ENCODE measurements at regions not wholly inside any gene's neighbourhood (a gene's known extent, or its start where the extent isn't known, plus 50 kb on each side); places are given as distances from the start of the nearest gene placed in this dataset.

DNA sequence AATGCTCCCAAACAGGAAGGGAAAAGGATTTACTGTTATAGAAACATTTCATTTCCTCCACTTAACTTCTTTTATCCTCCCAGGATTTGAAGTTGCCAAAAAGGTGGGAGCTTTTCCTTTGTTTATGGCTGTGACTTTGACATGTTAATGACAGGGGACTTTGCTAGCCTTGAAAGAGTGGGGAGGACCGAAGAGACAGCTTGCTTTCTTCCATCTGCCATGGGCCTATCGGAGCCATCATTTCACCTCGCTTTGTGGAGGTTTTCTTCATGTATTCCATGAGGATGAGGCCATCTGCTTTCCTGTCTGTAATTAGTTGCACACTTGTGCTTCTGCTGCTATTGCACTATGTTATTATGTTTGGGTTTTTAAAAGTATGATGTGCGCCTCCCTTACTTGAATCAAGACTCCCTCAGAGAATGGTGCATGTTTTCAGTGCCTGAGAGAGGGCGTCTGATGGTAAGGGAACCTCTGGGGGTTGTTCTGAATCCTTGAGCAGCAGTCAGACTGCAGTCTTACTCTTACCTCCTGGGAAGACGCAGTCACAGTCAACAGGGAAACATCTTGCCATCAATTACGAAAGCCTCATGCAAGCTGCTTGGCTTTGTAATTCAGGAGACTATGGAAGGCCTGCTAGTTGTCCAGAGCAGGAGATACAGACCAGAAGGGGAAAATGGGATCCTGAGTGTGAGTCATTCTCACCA lies 173.3 kb upstream of the MGAT5 start:
- no peaks in the 10 kb centered on the region for H3K9me3 Mint-ChIP-seq
- H3K27me3 Mint-ChIP-seq (ENCODE audit: low read depth): peaks cover 17% of the 10 kb centered on the region
- DNase-seq: no peak
- no peaks in the 10 kb centered on the region for H3K4me1 Mint-ChIP-seq (ENCODE audit: low read depth)
- no peaks in the 10 kb centered on the region for H3K36me3 Mint-ChIP-seq (ENCODE audit: insufficient read depth)
- no peak for ATAC-seq
- no peak overlapping the region for H3K4me3 Mint-ChIP-seq

DNA sequence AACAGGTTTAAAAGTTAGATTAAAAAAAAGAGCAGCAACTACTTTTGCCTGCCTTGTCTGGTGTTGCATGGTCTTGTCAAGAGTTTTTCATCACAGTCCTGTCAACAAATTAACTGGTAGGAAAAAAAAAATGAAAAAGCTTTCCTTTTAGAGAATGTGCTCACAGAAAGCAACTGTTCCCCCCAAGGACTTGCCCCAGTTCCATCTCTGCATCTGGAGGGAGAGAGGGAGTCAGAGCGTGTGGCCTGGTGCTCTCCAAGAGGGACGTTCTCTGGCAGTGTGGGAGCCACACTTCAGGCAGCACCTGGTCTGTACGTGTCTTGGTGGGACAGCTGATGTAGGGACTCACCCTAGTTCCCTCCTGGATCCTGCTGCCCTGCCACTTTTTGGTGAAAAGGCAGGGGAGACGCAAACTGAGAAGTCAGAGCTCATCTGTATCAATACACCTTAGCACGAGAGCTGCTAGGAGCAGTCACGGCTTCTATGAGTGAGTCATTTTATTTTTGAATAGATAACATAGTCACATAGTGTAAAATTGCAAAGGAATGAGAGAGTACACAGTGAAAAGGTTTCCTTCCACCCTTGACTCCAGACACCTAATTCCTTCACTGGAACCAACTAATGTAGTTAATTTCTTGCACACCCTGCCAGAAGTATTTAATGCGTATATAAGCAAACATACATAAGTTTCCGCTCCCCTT lies 172.5 kb upstream of the MGAT5 start:
- no peak overlapping the region for H3K4me3 Mint-ChIP-seq
- H3K4me1 Mint-ChIP-seq (ENCODE audit: low read depth): no peaks in the 10 kb centered on the region
- H3K27me3 Mint-ChIP-seq (ENCODE audit: low read depth): peaks cover 14% of the 10 kb centered on the region
- no peak for ATAC-seq
- H3K36me3 Mint-ChIP-seq (ENCODE audit: insufficient read depth): no peaks in the 10 kb centered on the region
- no peaks in the 10 kb centered on the region for H3K9me3 Mint-ChIP-seq
- DNase-seq: no peak

GRCh38 chr2:134083548-134083947 lies 170.3 kb upstream of the MGAT5 start:
- H3K9me3 Mint-ChIP-seq: no peaks in the 10 kb centered on the region
- H3K4me1 Mint-ChIP-seq (ENCODE audit: low read depth): no peaks in the 10 kb centered on the region
- peaks cover 12% of the 10 kb centered on the region for H3K27me3 Mint-ChIP-seq (ENCODE audit: low read depth)
- DNase-seq: no peak
- H3K4me3 Mint-ChIP-seq: no peak overlapping the region
- no peak for ATAC-seq
- H3K36me3 Mint-ChIP-seq (ENCODE audit: insufficient read depth): no peaks in the 10 kb centered on the region

DNA sequence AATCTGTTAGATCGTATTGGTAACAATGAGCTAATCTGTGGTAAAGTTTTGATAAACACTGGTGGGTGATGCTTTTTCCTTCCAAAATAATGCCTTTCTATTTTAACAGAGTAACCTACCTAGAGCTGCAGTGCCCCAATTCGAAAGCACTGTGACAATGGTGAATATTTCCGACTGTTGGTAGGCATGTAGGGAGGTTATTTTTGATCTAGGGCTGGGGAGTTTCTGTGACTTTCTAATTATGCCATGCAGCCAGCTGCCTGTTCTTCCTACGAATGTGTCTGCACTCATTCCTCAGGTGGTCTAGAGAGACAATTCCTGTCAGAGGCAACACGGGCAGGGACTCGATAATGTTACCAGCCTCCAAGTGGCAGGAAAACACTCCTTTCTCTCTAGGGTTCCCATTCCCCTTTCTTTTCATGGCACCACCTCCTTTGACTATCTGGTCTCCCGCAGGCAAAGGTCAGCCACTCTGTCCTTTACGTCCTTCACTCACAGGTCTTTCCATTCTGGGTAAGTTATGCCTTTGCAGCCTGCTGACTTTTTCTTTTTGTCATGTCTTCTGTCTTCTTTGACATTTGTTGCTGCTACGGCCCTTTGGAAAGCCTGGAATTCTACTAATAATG lies 167.2 kb upstream of the MGAT5 start:
- H3K27me3 Mint-ChIP-seq (ENCODE audit: low read depth): peaks cover 13% of the 10 kb centered on the region
- H3K36me3 Mint-ChIP-seq (ENCODE audit: insufficient read depth): no peaks in the 10 kb centered on the region
- no peak overlapping the region for H3K4me3 Mint-ChIP-seq
- no peak for ATAC-seq
- H3K9me3 Mint-ChIP-seq: no peaks in the 10 kb centered on the region
- H3K4me1 Mint-ChIP-seq (ENCODE audit: low read depth): no peaks in the 10 kb centered on the region
- DNase-seq: no peak

- H3K36me3 Mint-ChIP-seq (ENCODE audit: insufficient read depth): no peaks in the 10 kb centered on the region
- peaks cover 9% of the 10 kb centered on the region for H3K27me3 Mint-ChIP-seq (ENCODE audit: low read depth)
- H3K4me3 Mint-ChIP-seq: no peak overlapping the region
- H3K4me1 Mint-ChIP-seq (ENCODE audit: low read depth): no peaks in the 10 kb centered on the region
- H3K9me3 Mint-ChIP-seq: no peaks in the 10 kb centered on the region
- ATAC-seq (no peak), DNase-seq (no peak)
Observed at GRCh38 chr2:134087371-134087921, 166.4 kb upstream of the MGAT5 start.

DNA sequence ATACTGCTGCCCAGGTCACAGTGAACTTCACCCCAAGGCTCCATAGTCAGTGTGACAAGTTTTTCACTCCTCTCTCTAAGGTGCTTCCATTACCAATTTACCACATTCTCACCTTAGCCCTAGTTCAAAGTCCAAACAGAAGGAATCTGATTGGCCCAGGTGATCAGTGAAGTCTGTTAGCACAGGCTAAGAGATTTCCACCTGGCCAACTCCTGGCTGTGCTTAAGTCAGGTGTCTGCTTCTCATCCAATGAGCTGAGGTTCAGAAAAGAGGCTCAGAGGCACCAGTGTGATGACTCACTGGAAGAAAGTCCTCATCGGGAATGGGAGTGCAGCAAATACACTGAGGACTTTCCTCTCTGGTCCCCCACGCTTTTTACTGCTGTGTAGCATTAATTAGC lies 164.4 kb upstream of the MGAT5 start:
- no peak for ATAC-seq
- Mint-ChIP-seq H3K4me3 (no peak overlapping the region), H3K36me3 (ENCODE audit: insufficient read depth) (peaks cover 1% of the 10 kb centered on the region), H3K9me3 (peaks cover 3% of the 10 kb centered on the region), H3K4me1 (ENCODE audit: low read depth) (no peaks in the 10 kb centered on the region), H3K27me3 (ENCODE audit: low read depth) (peaks cover 11% of the 10 kb centered on the region)
- no peak for DNase-seq

DNA sequence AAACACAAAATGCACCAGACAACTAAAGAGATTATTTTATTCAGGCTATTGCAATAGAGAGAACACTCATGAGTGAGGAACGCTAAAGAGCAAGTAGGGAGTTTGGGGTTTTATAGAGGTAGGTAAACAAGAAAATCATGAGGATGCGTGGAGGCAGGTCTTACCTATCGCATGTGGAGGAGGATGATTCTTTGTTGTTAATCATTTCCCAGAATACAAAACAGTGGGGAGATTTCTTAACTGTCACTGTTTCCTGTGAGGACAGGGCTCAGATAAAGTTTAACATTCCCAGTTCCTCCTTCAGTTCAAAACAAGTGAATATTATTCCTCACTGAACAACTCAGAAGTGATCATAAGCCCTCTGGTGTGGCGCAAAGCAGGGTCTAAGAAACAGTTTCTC lies 156.1 kb upstream of the MGAT5 start:
- H3K36me3 Mint-ChIP-seq (ENCODE audit: insufficient read depth): peaks cover 2% of the 10 kb centered on the region

DNA sequence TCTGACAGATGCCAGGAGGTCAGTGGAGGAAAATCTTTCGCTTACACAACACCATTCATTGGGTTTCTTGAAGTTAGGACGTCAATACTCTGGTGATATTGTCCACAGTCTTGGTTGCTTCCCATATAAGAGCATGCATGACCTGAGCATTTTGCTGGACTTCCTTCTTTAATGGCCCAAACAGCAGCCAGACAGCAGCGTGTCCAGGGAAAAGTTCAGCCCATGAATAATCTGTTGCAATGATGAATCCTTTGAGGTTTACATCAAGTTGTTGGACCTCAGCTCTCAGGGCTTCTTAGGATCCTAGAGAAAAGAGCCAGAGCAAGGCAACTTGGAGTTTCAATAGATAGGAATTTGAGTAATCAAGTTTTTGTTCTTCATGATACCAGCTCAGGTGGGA lies 155.6 kb upstream of the MGAT5 start:
- H3K36me3 Mint-ChIP-seq (ENCODE audit: insufficient read depth): peaks cover 2% of the 10 kb centered on the region
- no peak for ATAC-seq

More for the DNA sequence above, 156.1 kb upstream of the MGAT5 start:
- ATAC-seq: no peak
- peaks cover 7% of the 10 kb centered on the region for H3K9me3 Mint-ChIP-seq
- no peak overlapping the region for H3K4me3 Mint-ChIP-seq
- H3K4me1 Mint-ChIP-seq (ENCODE audit: low read depth): no peaks in the 10 kb centered on the region
- peaks cover 15% of the 10 kb centered on the region for H3K27me3 Mint-ChIP-seq (ENCODE audit: low read depth)
- DNase-seq: no peak

GRCh38 chr2:134099273-134099672 lies 154.6 kb upstream of the MGAT5 start:
- Mint-ChIP-seq H3K27me3 (ENCODE audit: low read depth) (peaks cover 11% of the 10 kb centered on the region), H3K36me3 (ENCODE audit: insufficient read depth) (peaks cover 2% of the 10 kb centered on the region), H3K9me3 (peaks cover 7% of the 10 kb centered on the region), H3K4me3 (no peak overlapping the region), H3K4me1 (ENCODE audit: low read depth) (peaks cover 4% of the 10 kb centered on the region)
- ATAC-seq (no peak), DNase-seq (no peak)

More for the DNA sequence above, 155.6 kb upstream of the MGAT5 start:
- peaks cover 7% of the 10 kb centered on the region for H3K9me3 Mint-ChIP-seq
- H3K27me3 Mint-ChIP-seq (ENCODE audit: low read depth): peaks cover 15% of the 10 kb centered on the region
- no peak for DNase-seq
- peaks cover under 1% of the 10 kb centered on the region for H3K4me1 Mint-ChIP-seq (ENCODE audit: low read depth)
- H3K4me3 Mint-ChIP-seq: no peak overlapping the region

- no peaks in the 10 kb centered on the region for H3K36me3 Mint-ChIP-seq (ENCODE audit: insufficient read depth)
- H3K27me3 Mint-ChIP-seq (ENCODE audit: low read depth): no peaks in the 10 kb centered on the region
- H3K4me1 Mint-ChIP-seq (ENCODE audit: low read depth): peaks cover 14% of the 10 kb centered on the region
- ATAC-seq: no peak
- H3K4me3 Mint-ChIP-seq: no peak overlapping the region
- DNase-seq: no peak
- peaks cover 4% of the 10 kb centered on the region for H3K9me3 Mint-ChIP-seq
Observed at GRCh38 chr2:134103196-134103595, 150.7 kb upstream of the MGAT5 start.

DNA sequence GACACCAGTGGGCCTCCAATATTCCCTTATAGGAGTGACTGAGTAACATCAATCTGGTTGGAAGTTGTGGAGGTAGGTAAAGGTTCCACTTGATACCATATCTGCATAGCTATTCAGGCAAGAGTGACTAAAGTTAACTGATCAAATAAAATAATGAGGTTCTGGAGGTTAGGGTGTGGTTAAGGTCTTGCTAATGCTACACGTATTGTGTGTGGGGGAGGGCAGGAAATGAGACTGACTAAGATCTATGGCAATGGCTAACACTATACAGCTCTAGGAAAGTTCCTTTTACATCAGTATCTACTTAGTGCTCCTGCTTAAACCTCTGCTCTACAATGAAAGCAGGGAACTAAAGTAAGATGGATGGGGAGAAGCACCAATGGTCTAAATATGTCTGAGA lies 149.1 kb upstream of the MGAT5 start:
- no peak for DNase-seq
- Mint-ChIP-seq H3K9me3 (peaks cover 4% of the 10 kb centered on the region), H3K4me3 (no peak overlapping the region), H3K36me3 (ENCODE audit: insufficient read depth) (no peaks in the 10 kb centered on the region), H3K4me1 (ENCODE audit: low read depth) (peaks cover 14% of the 10 kb centered on the region), H3K27me3 (ENCODE audit: low read depth) (no peaks in the 10 kb centered on the region)
- peak; percentile 94 to 97 for ATAC-seq

GRCh38 chr2:134107402-134107801 lies 146.5 kb upstream of the MGAT5 start:
- Mint-ChIP-seq H3K4me1 (ENCODE audit: low read depth) (peaks cover 14% of the 10 kb centered on the region), H3K27me3 (ENCODE audit: low read depth) (no peaks in the 10 kb centered on the region), H3K4me3 (no peak overlapping the region)

GRCh38 chr2:134108113-134108512 lies 145.8 kb upstream of the MGAT5 start:
- Mint-ChIP-seq H3K27me3 (ENCODE audit: low read depth) (no peaks in the 10 kb centered on the region), H3K4me1 (ENCODE audit: low read depth) (peaks cover 14% of the 10 kb centered on the region), H3K36me3 (ENCODE audit: insufficient read depth) (no peaks in the 10 kb centered on the region), H3K9me3 (peaks cover 4% of the 10 kb centered on the region), H3K4me3 (no peak overlapping the region)
- DNase-seq (no peak), ATAC-seq (no peak)

More at GRCh38 chr2:134107402-134107801, 146.5 kb upstream of the MGAT5 start:
- ATAC-seq (no peak), DNase-seq (no peak)
- H3K36me3 Mint-ChIP-seq (ENCODE audit: insufficient read depth): no peaks in the 10 kb centered on the region
- peaks cover 4% of the 10 kb centered on the region for H3K9me3 Mint-ChIP-seq

DNA sequence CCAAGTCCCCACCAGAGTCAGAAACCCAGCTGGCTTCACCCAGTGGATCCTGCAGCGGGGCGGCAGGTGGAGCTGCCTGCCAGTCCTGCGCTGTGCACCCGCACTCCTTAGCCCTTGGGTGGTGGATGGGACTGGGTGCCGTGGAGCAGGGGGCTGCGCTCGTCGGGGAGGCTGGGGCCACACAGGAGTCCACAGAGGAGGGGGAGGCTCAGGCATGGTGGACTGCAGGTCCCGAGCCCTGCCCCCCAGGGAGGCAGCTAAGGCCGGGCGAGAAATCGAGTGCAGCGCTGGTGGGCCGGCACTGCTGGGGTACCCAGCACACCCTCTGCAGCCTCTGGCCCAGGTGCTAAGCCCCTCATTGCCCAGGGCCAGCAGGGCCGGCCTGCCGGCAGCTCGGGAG lies 144.6 kb upstream of the MGAT5 start:
- DNase-seq (no peak), ATAC-seq (no peak)
- no peak overlapping the region for H3K4me3 Mint-ChIP-seq
- H3K27me3 Mint-ChIP-seq (ENCODE audit: low read depth): no peaks in the 10 kb centered on the region
- H3K9me3 Mint-ChIP-seq: peaks cover 4% of the 10 kb centered on the region
- H3K36me3 Mint-ChIP-seq (ENCODE audit: insufficient read depth): no peaks in the 10 kb centered on the region
- H3K4me1 Mint-ChIP-seq (ENCODE audit: low read depth): peaks cover 10% of the 10 kb centered on the region

Measured in activated T-cell treated with anti-CD3 and anti-CD28 coated beads, Interleukin-2, amount 50 U/mL, for 4 hours (primary cell).